IMR-90 (cell line): ENCODE measurements at regions not wholly inside any gene's neighbourhood (a gene's known extent, or its start where the extent isn't known, plus 50 kb on each side); places are given as distances from the start of the nearest gene placed in this dataset.

ENCODE experiments used
- ATAC-seq: fragments of 200-7000 bp; cut with Tn5 transposase; 2 replicates; pipeline ENCODE4 v1.9.1; 2020; ENCODE audit warnings: low read depth, mild to moderate bottlenecking, moderate library complexity
- BruUV-seq: library from RNA; stranded (reverse); fragments of 400-500 nt; replicated peaks from 2 replicates; lab custom pipeline; 2021; lab: Mats Ljungman, UMichigan
- CTCF ChIA-PET: fragments of 300-600 bp; formaldehyde crosslinking; extraction: SDS; loops from one replicate; lab custom pipeline; 2021; ENCODE audit warnings: antibody characterized with exemption; lab: Yijun Ruan, JAX
- POLR2A ChIA-PET: fragments of 300-600 bp; sonication (Branson Sonifier 250); formaldehyde crosslinking; loops from one replicate; lab custom pipeline; 2022; ENCODE audit warnings: antibody characterized with exemption; ENCODE audit not compliant: unreplicated experiment; lab: Charles Lee
- DNase-seq: peaks from one replicate; pipeline ENCODE4 v3.0.0; 2013
- H2AFZ ChIP-seq: replicated peaks from 2 replicates; pipeline ENCODE3; 2013; ENCODE audit warnings: low read length, mild to moderate bottlenecking; ENCODE audit not compliant: poor library complexity
- H2AK5ac ChIP-seq: 2 replicates; pipeline ENCODE4 v1.6.1; 2013; ENCODE audit warnings: low read depth, low read length, inconsistent platforms
- H2AK9ac ChIP-seq: replicated peaks from 2 replicates; pipeline ENCODE3; 2013; ENCODE audit warnings: mild to moderate bottlenecking, low read depth, low read length, moderate library complexity; ENCODE audit not compliant: poor library complexity
- H2BK120ac ChIP-seq: 2 replicates; pipeline ENCODE4 v1.6.1; 2013; ENCODE audit warnings: low read depth, low read length, inconsistent platforms
- H2BK15ac ChIP-seq: 3 replicates; pipeline ENCODE4 v1.6.1; 2013; ENCODE audit warnings: low read depth, low read length, inconsistent platforms
- H2BK20ac ChIP-seq: 2 replicates; pipeline ENCODE4 v1.6.1; 2013; ENCODE audit warnings: low read depth, mild to moderate bottlenecking, inconsistent platforms, low read length, moderate library complexity
- H2BK5ac ChIP-seq: 2 replicates; pipeline ENCODE4 v1.6.1; 2013; ENCODE audit warnings: mild to moderate bottlenecking, low read depth, low read length, inconsistent platforms; ENCODE audit not compliant: poor library complexity, severe bottlenecking
- H3K14ac ChIP-seq: replicated peaks from 2 replicates; pipeline ENCODE4 v1.6.1; 2013; ENCODE audit warnings: low read depth, low read length, inconsistent platforms
- H3K18ac ChIP-seq: 2 replicates; pipeline ENCODE4 v1.6.1; 2013; ENCODE audit warnings: low read depth, low read length, control low read depth
- H3K23ac ChIP-seq: 2 replicates; pipeline ENCODE4 v1.6.1; 2013; ENCODE audit warnings: low read depth, low read length, inconsistent platforms
- H3K27ac ChIP-seq: 2 replicates; pipeline ENCODE4 v1.5.1; 2013; ENCODE audit warnings: mild to moderate bottlenecking, control low read depth, low read length; ENCODE audit not compliant: insufficient read depth
- H3K27me3 ChIP-seq: 2 replicates; pipeline ENCODE4 v1.6.1; 2013; ENCODE audit warnings: low read length; ENCODE audit not compliant: control insufficient read depth, insufficient read depth
- H3K36me3 ChIP-seq: 2 replicates; pipeline ENCODE4 v1.6.1; 2013; ENCODE audit warnings: low read length, mixed read lengths; ENCODE audit not compliant: control insufficient read depth, insufficient read depth
- H3K4ac ChIP-seq: 2 replicates; pipeline ENCODE4 v1.6.1; 2013; ENCODE audit warnings: low read depth, low read length, inconsistent platforms
- H3K4me1 ChIP-seq: 2 replicates; pipeline ENCODE4 v1.6.1; 2013; ENCODE audit warnings: low read length, mixed read lengths; ENCODE audit not compliant: control insufficient read depth, insufficient read depth
- H3K4me2 ChIP-seq: 2 replicates; pipeline ENCODE4 v1.6.1; 2013; ENCODE audit warnings: low read depth, mild to moderate bottlenecking, control low read depth, low read length, moderate library complexity
- H3K4me3 ChIP-seq: 2 replicates; pipeline ENCODE4 v1.5.1; 2013; ENCODE audit warnings: low read depth, mild to moderate bottlenecking, control low read depth, low read length, moderate library complexity; ENCODE audit not compliant: insufficient read depth
- H3K56ac ChIP-seq: 2 replicates; pipeline ENCODE4 v1.6.1; 2013; ENCODE audit warnings: low read length, inconsistent platforms; ENCODE audit not compliant: insufficient read depth; ENCODE audit errors: extremely low read depth
- H3K79me1 ChIP-seq, 2 experiments: 2 replicates each; pipeline ENCODE4 v1.6.1; 2013; ENCODE audit warnings: low read length in 2 of 2, inconsistent platforms in 1 of 2, low read depth in 1 of 2
- H3K9ac ChIP-seq: 2 replicates; pipeline ENCODE4 v1.6.1; 2013; ENCODE audit warnings: low read depth, low read length, control low read depth
- H3K9me1 ChIP-seq: 2 replicates; pipeline ENCODE4 v1.6.1; 2013; ENCODE audit warnings: low read length, inconsistent platforms; ENCODE audit not compliant: insufficient read depth
- H3K9me3 ChIP-seq: 2 replicates; pipeline ENCODE4 v1.6.1; 2013; ENCODE audit warnings: low read length; ENCODE audit not compliant: control insufficient read depth, insufficient read depth
- H4K20me1 ChIP-seq: 2 replicates; pipeline ENCODE4 v1.6.1; 2013; ENCODE audit warnings: low read length, inconsistent platforms; ENCODE audit not compliant: insufficient read depth
- H4K5ac ChIP-seq: 2 replicates; pipeline ENCODE4 v1.6.1; 2013; ENCODE audit warnings: mild to moderate bottlenecking, low read depth, low read length, control low read depth
- H4K8ac ChIP-seq, 2 experiments: 2 replicates each; pipeline ENCODE4 v1.6.1; 2013; ENCODE audit warnings: low read depth in 2 of 2, low read length in 2 of 2, control low read depth in 1 of 2, inconsistent platforms in 1 of 2
- H4K91ac ChIP-seq: 2 replicates; pipeline ENCODE4 v1.6.1; 2013; ENCODE audit warnings: low read depth, low read length, inconsistent platforms; ENCODE audit not compliant: insufficient read depth
- FOS ChIP-seq: fragments of 150-350 bp; IDR thresholded peaks from 2 replicates; pipeline ENCODE4 v1.6.1; 2016; ENCODE audit warnings: low read depth, low read length
- MAZ ChIP-seq: IDR thresholded peaks from 2 replicates; pipeline ENCODE4 v1.6.1; 2012; ENCODE audit warnings: low read depth, mild to moderate bottlenecking, low read length, improper control_type of control experiment, moderate library complexity, borderline replicate concordance
- WGBS, 2 experiments: methylation state at CpG; one replicate each; pipeline versions ENCODE4 v1.1.5 to v1.1.7; 2013; ENCODE audit warnings: missing lambda C conversion rate in 2 of 2; ENCODE audit not compliant: insufficient read length in 1 of 2; ENCODE audit errors: extremely low coverage in 2 of 2; 5-methylcytosine and 5-hydroxymethylcytosine counted together
- dilution Hi-C: fragments of 300-500 bp; cut with HindIII; formaldehyde crosslinking; loops from one replicate; pipeline ENCODE4 v1.14.3; 2018; ENCODE audit warnings: low sequenced_read_pairs; ENCODE audit not compliant: unreplicated experiment
- in situ Hi-C: fragments of 300-500 bp; cut with MboI; formaldehyde crosslinking; loops from 3 replicates; pipeline ENCODE4 v1.14.3; 2019; ENCODE audit warnings: low sequenced_read_pairs, inconsistent platforms, mixed read lengths
- intact Hi-C: fragments of 100-400 bp; cut with micrococcal nuclease; formaldehyde crosslinking; loops from 2 replicates; pipeline ENCODE4 v1.10.0; 2022

- Histone ChIP-seq H2BK15ac (no peak overlapping the region), H2BK20ac (no peak overlapping the region), H3K27ac (no peak overlapping the region), H3K4me3 (no peak overlapping the region), H2AK5ac (no peak overlapping the region), H4K91ac (no peak overlapping the region), H3K23ac (no peak overlapping the region), H3K18ac (no peak overlapping the region), H3K9me1 (no peaks in the 10 kb centered on the region), H2BK5ac (no peak overlapping the region), H3K27me3 (peaks cover 57% of the 10 kb centered on the region), H2AFZ (no peak overlapping the region), H3K4me1 (no peaks in the 10 kb centered on the region), H3K4me2 (no peak overlapping the region), H4K20me1 (no peaks in the 10 kb centered on the region), H3K4ac (no peak overlapping the region), H4K8ac (no peak overlapping the region), H3K36me3 (no peaks in the 10 kb centered on the region), H3K79me1 (no peaks in the 10 kb centered on the region), H3K9me3 (peaks cover 9% of the 10 kb centered on the region), H3K9ac (no peak overlapping the region), H4K5ac (no peak overlapping the region), H3K14ac (no peak overlapping the region), H2BK120ac (no peak overlapping the region), H2AK9ac (no peak overlapping the region), H3K56ac (no peak overlapping the region)
- ChIA-PET POLR2A (no interaction called here), CTCF (no interaction called here)
- dilution Hi-C loops (no loop called here), in situ Hi-C loops (no loop called here), intact Hi-C loops (no loop called here)
- TF ChIP-seq FOS (no peak), MAZ (no peak)
- no peak for DNase-seq
- no peak for ATAC-seq
- BruUV-seq: no TSS peak
- WGBS, 2 experiments: 59% methylated on average over 4 of the region's 7 CpGs; no CpG with 5 or more reads in 1 of the 2 experiments
Measured at GRCh38 chr13:99898421-99898820, 73.1 kb downstream of the ZIC5 start.
